Neural progenitor cell (in vitro differentiated cells): ENCODE measurements at regions not wholly inside any gene's neighbourhood (a gene's known extent, or its start where the extent isn't known, plus 50 kb on each side); places are given as distances from the start of the nearest gene placed in this dataset.

Source experiments
- CTCF ChIP-seq: fragments of 200-600 bp; sonication (generic); IDR thresholded peaks from 2 replicates; pipeline ENCODE4 v1.5.1; 2017; ENCODE audit warnings: antibody characterized with exemption, mild to moderate bottlenecking
- EZH2phosphoT487 ChIP-seq: fragments of 200-600 bp; sonication (generic); IDR thresholded peaks from 2 replicates; pipeline ENCODE4 v1.6.1; 2017; ENCODE audit warnings: antibody characterized with exemption

DNA sequence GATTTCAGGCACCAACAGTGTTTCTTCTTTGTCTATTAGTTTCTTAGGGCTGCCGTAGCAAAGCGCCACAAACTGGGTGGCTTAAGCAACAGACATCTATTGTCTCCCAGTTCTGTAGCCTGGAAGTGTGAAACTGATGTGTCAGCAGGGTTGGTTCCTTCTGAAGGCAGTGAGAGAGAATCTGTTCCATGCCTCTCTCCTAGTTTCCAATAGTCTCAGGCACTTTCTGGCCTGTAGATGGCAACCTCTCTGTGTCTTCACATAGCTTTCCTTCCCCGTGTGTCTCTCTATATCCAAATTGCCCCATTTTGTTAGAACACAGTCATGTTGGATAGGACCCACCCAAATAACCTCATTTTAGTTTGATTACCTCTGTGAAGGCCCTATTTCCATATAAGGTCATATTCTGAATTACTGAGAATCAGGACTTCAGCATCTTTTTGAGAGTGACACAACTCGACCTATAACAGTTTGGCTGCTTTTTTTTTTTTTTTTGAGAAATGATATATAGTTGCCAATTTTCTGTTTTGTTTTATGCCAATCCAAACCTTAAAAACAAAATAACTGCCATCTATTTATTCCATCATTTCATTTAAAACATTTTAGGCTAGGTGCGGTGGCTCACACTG, 108.2 kb downstream of the SLC36A4 start:
- TF ChIP-seq CTCF (peak; percentile 56), EZH2phosphoT487 (no peak)
